Panc1 (cell line): ENCODE measurements at regions not wholly inside any gene's neighbourhood (a gene's known extent, or its start where the extent isn't known, plus 50 kb on each side); places are given as distances from the start of the nearest gene placed in this dataset.

Experiments
- ATAC-seq: fragments of 200-7000 bp; cut with Tn5 transposase; 2 replicates; pipeline ENCODE4 v1.9.1; 2020; ENCODE audit warnings: mild to moderate bottlenecking, moderate library complexity
- BruUV-seq: library from RNA; stranded (reverse); fragments of 400-500 nt; replicated peaks from 2 replicates; lab custom pipeline; 2021; lab: Mats Ljungman, UMichigan
- CTCF ChIA-PET: fragments of 300-600 bp; sonication (Branson Sonifier 250); formaldehyde crosslinking; loops from one replicate; lab custom pipeline; 2022; ENCODE audit warnings: antibody characterized with exemption; lab: Charles Lee
- POLR2A ChIA-PET: fragments of 300-600 bp; sonication (Branson Sonifier 250); formaldehyde crosslinking; loops from one replicate; lab custom pipeline; 2022; ENCODE audit warnings: antibody characterized with exemption; lab: Charles Lee
- DNase-seq: peaks from one replicate; pipeline ENCODE4 v3.0.0-alpha.2; 2010; ENCODE audit warnings: low read depth, low spot score
- H3K27ac ChIP-seq: 2 replicates; pipeline ENCODE4 v1.5.1; 2011; ENCODE audit warnings: mild to moderate bottlenecking, low read length, inconsistent platforms
- H3K27me3 ChIP-seq: fragments of 200-500 bp; sonication (Bioruptor generic); 2 replicates; pipeline ENCODE4 v1.6.0; 2014; ENCODE audit warnings: low read length, inconsistent platforms; ENCODE audit not compliant: control insufficient read depth, insufficient read depth
- H3K36me3 ChIP-seq: fragments of 200-500 bp; sonication (Bioruptor generic); 2 replicates; pipeline ENCODE4 v1.5.1; 2014; ENCODE audit warnings: inconsistent platforms, mild to moderate bottlenecking, low read length, moderate library complexity; ENCODE audit not compliant: control insufficient read depth, insufficient read depth
- H3K4me1 ChIP-seq: 2 replicates; pipeline ENCODE4 v1.5.1; 2011; ENCODE audit warnings: inconsistent platforms, mild to moderate bottlenecking, low read length, moderate library complexity; ENCODE audit not compliant: control insufficient read depth, insufficient read depth
- H3K4me3 ChIP-seq, 2 experiments: 2 replicates each; pipeline ENCODE4 v1.5.1; 2011 to 2012; ENCODE audit warnings: low read depth in 2 of 2, low read length in 2 of 2, mild to moderate bottlenecking in 2 of 2, inconsistent platforms in 1 of 2, moderate library complexity in 1 of 2
- H3K9me3 ChIP-seq: fragments of 200-500 bp; sonication (Bioruptor generic); 2 replicates; pipeline ENCODE4 v1.5.1; 2014; ENCODE audit warnings: low read depth, mild to moderate bottlenecking, inconsistent platforms, low read length, moderate library complexity; ENCODE audit not compliant: control insufficient read depth, insufficient read depth
- CTCF ChIP-seq: fragments of 450-650 bp; IDR thresholded peaks from 2 replicates; pipeline ENCODE4 v1.5.1; 2017; ENCODE audit warnings: mild to moderate bottlenecking
- POLR2AphosphoS5 ChIP-seq: IDR thresholded peaks from 2 replicates; pipeline ENCODE4 v1.6.1; 2012; ENCODE audit warnings: mild to moderate bottlenecking, low read depth, low read length, moderate library complexity
- SIN3A ChIP-seq: IDR thresholded peaks from 2 replicates; pipeline ENCODE4 v1.6.1; 2012; ENCODE audit warnings: low read depth, mild to moderate bottlenecking, low read length, moderate library complexity, borderline replicate concordance; ENCODE audit not compliant: insufficient read depth
- TCF7L2 ChIP-seq: IDR thresholded peaks from 2 replicates; pipeline ENCODE4 v1.6.1; 2011; ENCODE audit warnings: mild to moderate bottlenecking, low read depth, low read length, inconsistent platforms
- in situ Hi-C: cut with HindIII; loops from 2 replicates; pipeline ENCODE4 v1.10.0; 2016; ENCODE audit warnings: low sequenced_read_pairs, low pct_unique_long_range_greater_than_20kb
- intact Hi-C: fragments of 100-400 bp; cut with micrococcal nuclease; formaldehyde crosslinking; loops from one replicate; pipeline ENCODE4 v1.10.0; 2022; ENCODE audit not compliant: unreplicated experiment
- TF ChIP-seq, protein P1 (sequence below), 2 experiments: IDR thresholded peaks; 2 replicates each; pipeline ENCODE4 v1.6.1; 2011 to 2012; ENCODE audit warnings: low read depth in 2 of 2, control low read depth in 1 of 2, low read length in 1 of 2, mild to moderate bottlenecking in 1 of 2, moderate library complexity in 1 of 2; ENCODE audit not compliant: insufficient read depth in 1 of 2

DNA sequence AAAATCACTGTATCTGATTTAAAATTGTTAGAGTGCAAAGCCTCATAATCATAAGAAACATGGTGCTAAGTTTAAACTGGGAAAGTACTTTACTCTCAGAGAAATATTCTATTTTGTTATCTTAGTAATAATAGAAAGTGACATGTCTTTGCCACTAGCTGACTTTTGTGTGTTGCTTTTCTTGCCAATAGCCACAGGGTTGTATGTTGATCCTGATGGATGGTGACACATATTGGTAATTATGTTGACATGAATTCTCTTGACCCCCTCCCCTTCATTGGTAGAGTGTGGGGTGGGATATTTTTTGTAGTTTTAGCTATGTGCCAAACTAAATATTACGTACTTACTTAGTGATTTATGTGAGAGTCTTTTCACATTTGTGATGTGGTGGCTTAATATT lies 103.1 kb upstream of the MAP9 start:
- intact Hi-C loops: no loop called here
- ATAC-seq (no peak), DNase-seq (no peak)
- Histone ChIP-seq H3K27me3 (no peaks in the 10 kb centered on the region), H3K9me3 (no peaks in the 10 kb centered on the region), H3K4me3 (no peak overlapping the region), H3K36me3 (no peaks in the 10 kb centered on the region), H3K27ac (no peak overlapping the region), H3K4me1 (no peaks in the 10 kb centered on the region)
- in situ Hi-C loops: no loop called here
- ChIA-PET CTCF (interaction anchor here (0.7 kb wide), 1 partner anchor 1033 kb away, joined by 3 read pairs; no protein-coding TSS in a partner anchor), POLR2A (no interaction called here)
- no TSS peak for BruUV-seq
- TF ChIP-seq SIN3A: no peak
- TF ChIP-seq TCF7L2: no peak
- TF ChIP-seq CTCF: no peak
- TF ChIP-seq POLR2AphosphoS5: no peak
- TF ChIP-seq, protein P1, sequence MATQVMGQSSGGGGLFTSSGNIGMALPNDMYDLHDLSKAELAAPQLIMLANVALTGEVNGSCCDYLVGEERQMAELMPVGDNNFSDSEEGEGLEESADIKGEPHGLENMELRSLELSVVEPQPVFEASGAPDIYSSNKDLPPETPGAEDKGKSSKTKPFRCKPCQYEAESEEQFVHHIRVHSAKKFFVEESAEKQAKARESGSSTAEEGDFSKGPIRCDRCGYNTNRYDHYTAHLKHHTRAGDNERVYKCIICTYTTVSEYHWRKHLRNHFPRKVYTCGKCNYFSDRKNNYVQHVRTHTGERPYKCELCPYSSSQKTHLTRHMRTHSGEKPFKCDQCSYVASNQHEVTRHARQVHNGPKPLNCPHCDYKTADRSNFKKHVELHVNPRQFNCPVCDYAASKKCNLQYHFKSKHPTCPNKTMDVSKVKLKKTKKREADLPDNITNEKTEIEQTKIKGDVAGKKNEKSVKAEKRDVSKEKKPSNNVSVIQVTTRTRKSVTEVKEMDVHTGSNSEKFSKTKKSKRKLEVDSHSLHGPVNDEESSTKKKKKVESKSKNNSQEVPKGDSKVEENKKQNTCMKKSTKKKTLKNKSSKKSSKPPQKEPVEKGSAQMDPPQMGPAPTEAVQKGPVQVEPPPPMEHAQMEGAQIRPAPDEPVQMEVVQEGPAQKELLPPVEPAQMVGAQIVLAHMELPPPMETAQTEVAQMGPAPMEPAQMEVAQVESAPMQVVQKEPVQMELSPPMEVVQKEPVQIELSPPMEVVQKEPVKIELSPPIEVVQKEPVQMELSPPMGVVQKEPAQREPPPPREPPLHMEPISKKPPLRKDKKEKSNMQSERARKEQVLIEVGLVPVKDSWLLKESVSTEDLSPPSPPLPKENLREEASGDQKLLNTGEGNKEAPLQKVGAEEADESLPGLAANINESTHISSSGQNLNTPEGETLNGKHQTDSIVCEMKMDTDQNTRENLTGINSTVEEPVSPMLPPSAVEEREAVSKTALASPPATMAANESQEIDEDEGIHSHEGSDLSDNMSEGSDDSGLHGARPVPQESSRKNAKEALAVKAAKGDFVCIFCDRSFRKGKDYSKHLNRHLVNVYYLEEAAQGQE (IDR thresholded peaks at IDR 0.05; ENCODE audit: insufficient read depth in 1 of 2, low read depth in 2 of 2, low read length in 1 of 2): no peak

DNA sequence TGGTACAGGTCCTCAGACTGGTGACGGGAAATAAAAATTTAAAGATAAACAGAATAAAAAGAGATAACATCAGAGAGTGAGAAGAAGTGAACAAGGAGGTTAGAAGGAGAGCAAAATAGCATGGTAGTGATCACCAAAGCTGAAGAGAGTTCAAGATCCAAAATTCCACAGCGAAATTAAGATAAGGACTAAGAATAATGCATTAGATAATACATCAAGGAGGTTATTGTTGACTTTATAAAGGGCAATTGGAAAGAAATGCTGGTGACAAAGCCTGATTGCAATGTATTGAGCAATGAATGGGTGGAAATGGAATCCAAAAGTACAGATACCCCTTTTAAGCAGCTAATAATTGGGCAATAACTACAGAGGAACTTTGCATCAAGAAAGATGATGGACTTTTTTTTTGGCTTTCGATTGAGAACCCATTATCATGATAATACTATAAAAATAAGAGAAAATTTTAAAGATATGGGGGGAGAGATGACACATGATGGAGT lies 101.6 kb upstream of the MAP9 start:
- intact Hi-C loops (no loop called here), in situ Hi-C loops (no loop called here)
- ChIA-PET POLR2A (no interaction called here), CTCF (no interaction called here)
- H3K36me3 ChIP-seq: no peaks in the 10 kb centered on the region
- H3K27ac ChIP-seq: no peak overlapping the region
- no peak overlapping the region for H3K4me3 ChIP-seq
- BruUV-seq: no TSS peak
- no peak for TF ChIP-seq TCF7L2
- no peak for TF ChIP-seq POLR2AphosphoS5
- TF ChIP-seq CTCF: no peak
- no peak for TF ChIP-seq SIN3A
- TF ChIP-seq, protein P1 (IDR thresholded peaks at IDR 0.05; ENCODE audit: insufficient read depth in 1 of 2, low read depth in 2 of 2, low read length in 1 of 2): no peak
- H3K4me1 ChIP-seq: no peaks in the 10 kb centered on the region
- DNase-seq (no peak), ATAC-seq (no peak)
- H3K9me3 ChIP-seq: no peaks in the 10 kb centered on the region
- no peaks in the 10 kb centered on the region for H3K27me3 ChIP-seq
